ENCODE measurements at regions not wholly inside any gene's neighbourhood (a gene's known extent, or its start where the extent isn't known, plus 50 kb on each side); places are given as distances from the start of the nearest gene placed in this dataset.

DNA sequence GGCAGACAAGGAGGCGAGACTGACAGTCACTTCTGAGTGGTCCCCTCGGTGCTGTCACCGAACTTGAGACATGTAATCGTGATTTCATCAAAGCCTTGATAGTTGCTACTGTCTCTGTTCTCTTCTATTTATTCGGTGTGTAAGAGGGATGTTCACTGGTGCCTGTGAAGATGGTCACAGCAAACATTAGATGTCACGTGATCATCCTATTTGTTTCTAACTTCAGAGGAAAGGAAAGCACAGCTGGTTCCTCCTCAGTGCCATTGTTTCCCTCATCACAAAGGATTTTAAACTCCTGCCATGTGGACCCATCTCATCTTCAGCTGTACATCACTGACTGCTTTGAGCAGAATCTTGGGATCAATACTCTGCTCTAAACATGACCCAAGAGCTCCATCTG is 73.1 kb upstream of the CLMP start:
- TF ChIP-seq, protein P1, sequence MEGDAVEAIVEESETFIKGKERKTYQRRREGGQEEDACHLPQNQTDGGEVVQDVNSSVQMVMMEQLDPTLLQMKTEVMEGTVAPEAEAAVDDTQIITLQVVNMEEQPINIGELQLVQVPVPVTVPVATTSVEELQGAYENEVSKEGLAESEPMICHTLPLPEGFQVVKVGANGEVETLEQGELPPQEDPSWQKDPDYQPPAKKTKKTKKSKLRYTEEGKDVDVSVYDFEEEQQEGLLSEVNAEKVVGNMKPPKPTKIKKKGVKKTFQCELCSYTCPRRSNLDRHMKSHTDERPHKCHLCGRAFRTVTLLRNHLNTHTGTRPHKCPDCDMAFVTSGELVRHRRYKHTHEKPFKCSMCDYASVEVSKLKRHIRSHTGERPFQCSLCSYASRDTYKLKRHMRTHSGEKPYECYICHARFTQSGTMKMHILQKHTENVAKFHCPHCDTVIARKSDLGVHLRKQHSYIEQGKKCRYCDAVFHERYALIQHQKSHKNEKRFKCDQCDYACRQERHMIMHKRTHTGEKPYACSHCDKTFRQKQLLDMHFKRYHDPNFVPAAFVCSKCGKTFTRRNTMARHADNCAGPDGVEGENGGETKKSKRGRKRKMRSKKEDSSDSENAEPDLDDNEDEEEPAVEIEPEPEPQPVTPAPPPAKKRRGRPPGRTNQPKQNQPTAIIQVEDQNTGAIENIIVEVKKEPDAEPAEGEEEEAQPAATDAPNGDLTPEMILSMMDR (IDR thresholded peaks at IDR 0.05) = no peak
- Histone ChIP-seq H3K9me3 (no peaks in the 10 kb centered on the region), H3K27me3 (peaks cover 18% of the 10 kb centered on the region), H3K36me3 (no peaks in the 10 kb centered on the region), H3K27ac (no peak overlapping the region), H3K4me1 (no peaks in the 10 kb centered on the region), H3K4me3 (no peak overlapping the region)
- intact Hi-C loops (cut with DNase I) = no loop called here
- no peak for ATAC-seq
- DNase-seq = no peak

DNA sequence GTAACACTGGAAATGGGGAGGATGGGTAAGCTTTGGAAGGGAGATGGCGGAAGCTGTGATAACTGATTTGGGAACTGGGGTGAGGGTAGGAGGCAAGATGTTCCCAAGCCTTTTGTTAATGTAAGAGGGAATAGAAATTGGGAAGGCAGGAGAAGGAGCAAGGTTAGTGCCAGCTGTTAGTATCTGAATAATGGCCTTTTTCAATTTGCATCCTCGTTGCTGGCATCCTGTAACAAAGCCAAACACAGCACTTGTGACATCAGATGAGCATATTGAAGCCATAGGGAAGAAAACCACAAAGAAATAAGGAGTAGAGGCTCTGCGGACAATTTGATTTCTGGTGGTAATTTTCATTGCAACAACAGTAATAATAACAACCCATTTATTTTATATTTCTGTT is 70.9 kb upstream of the CLMP start:
- Histone ChIP-seq H3K27me3 (peaks cover 18% of the 10 kb centered on the region), H3K9me3 (no peaks in the 10 kb centered on the region), H3K4me1 (no peaks in the 10 kb centered on the region), H3K4me3 (no peak overlapping the region), H3K27ac (no peak overlapping the region), H3K36me3 (no peaks in the 10 kb centered on the region)
- intact Hi-C loops (cut with DNase I) = no loop called here
- DNase-seq = no peak
- ATAC-seq = no peak
- TF ChIP-seq, protein P1 (IDR thresholded peaks at IDR 0.05) = no peak

DNA sequence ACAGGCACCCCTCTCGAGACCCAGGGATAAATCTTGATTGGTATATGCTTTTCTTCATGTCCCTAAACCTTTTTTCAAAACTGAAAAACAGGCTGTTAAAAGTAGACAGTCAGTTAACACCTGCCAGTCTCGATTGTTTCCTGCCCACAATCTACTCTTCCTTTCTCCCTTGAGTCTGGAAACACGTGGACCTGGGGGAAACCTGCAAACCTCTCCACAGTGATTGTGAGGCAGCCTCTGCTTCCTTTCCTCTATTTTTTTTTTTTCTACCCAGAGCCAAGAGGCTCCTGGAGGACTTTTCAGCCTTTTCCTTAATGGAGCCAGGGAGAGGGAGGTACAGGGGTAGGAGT is 69.4 kb upstream of the CLMP start:
- Histone ChIP-seq H3K36me3 (no peaks in the 10 kb centered on the region), H3K9me3 (no peaks in the 10 kb centered on the region), H3K27ac (no peak overlapping the region), H3K4me3 (no peak overlapping the region), H3K4me1 (no peaks in the 10 kb centered on the region), H3K27me3 (peaks cover 18% of the 10 kb centered on the region)
- DNase-seq = no peak
- TF ChIP-seq, protein P1 (IDR thresholded peaks at IDR 0.05) = no peak
- no peak for ATAC-seq
- intact Hi-C loops (cut with DNase I) = no loop called here

DNA sequence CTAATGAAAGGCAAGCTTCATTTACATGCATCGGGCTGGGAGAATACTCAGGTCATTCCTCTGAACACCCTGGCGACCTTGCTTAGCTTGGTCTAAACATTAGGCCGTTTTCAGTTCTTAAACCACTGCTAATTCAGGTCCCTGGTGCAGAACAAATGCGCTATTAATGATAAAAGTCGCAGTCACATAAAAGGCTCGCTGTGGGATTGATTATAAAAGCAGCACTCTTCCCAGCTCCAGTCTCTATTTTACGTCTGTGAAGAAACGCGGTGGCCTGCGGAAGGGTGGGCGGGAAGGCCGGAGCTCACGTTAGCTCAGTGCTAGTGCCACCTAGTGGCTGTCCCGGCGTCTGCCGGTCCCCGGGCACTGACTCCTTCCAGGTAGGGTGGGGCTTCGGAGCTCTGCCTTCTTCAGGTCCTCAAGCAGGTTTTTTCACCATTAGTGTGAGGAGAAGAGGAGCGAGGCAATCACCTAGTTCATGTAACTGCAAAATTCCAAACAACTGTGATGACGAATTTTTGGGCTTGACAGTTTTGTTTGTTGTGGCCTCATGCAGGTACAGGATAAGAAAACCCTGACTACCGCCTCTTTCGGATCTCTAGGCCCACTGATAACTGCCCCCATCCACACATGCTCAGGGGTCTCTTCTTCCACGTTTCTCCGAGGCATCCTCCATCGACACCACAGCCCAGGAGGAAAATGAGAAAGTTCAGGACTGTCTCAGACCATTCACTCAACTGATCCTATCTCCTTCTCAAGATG is 66.5 kb upstream of the CLMP start:
- DNase-seq = peak; percentile 92
- Histone ChIP-seq H3K4me3 (peak overlapping the region; percentile 36), H3K36me3 (no peaks in the 10 kb centered on the region), H3K9me3 (no peaks in the 10 kb centered on the region), H3K27ac (no peak overlapping the region), H3K27me3 (peaks cover 18% of the 10 kb centered on the region), H3K4me1 (no peaks in the 10 kb centered on the region)
- intact Hi-C loops (cut with DNase I) = no loop called here
- peak; percentile 99 for ATAC-seq
- TF ChIP-seq, protein P1 (IDR thresholded peaks at IDR 0.05) = peak; percentile 94

DNA sequence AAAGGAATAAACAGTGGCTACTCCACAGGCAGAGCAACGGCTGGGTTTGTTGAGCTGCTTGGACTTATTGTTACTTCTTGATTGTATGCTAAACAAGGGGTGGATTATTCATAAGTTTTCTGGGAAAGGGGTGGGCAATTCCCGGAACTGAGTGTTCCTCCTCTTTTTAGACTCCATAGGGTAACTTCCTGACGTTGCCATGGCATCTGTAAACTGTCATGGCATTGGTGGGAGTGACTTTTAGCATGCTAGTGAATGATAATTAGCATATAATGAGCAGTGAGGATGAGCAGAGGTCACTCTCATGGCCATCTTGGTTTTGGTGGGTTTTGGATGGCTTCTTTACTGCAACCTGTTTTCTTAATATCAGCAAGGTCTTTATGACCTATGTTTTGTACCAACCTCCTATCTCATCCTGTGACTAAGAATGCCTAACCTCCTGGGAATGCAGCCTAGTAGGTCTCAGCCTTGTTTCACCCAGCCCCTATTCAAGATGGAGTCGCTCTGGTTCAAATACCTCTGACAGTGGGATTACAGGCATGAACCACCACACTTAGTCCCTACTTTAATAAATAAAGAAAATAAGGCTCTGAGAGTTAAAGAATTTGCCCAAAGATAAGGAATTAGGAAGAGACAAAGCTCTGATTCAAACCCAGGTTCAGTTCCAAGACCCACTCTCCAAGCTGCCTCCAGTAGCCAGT is 65.6 kb upstream of the CLMP start:
- H3K36me3 ChIP-seq = no peaks in the 10 kb centered on the region
- H3K27me3 ChIP-seq = peaks cover 13% of the 10 kb centered on the region
- H3K4me3 ChIP-seq = no peak overlapping the region
- intact Hi-C loops (cut with DNase I) = no loop called here
- ATAC-seq (no peak), DNase-seq (no peak)
- no peak overlapping the region for H3K27ac ChIP-seq
- no peaks in the 10 kb centered on the region for H3K4me1 ChIP-seq
- H3K9me3 ChIP-seq = no peaks in the 10 kb centered on the region
- TF ChIP-seq, protein P1 (IDR thresholded peaks at IDR 0.05) = no peak

Measured in upper lobe of right lung (tissue), 1 donor.